IMR-90 (cell line): ENCODE measurements at regions not wholly inside any gene's neighbourhood (a gene's known extent, or its start where the extent isn't known, plus 50 kb on each side); places are given as distances from the start of the nearest gene placed in this dataset.

Experiments
- ATAC-seq: fragments of 200-7000 bp; cut with Tn5 transposase; 2 replicates; pipeline ENCODE4 v1.9.1; 2020; ENCODE audit warnings: low read depth, mild to moderate bottlenecking, moderate library complexity
- BruUV-seq: library from RNA; stranded (reverse); fragments of 400-500 nt; replicated peaks from 2 replicates; lab custom pipeline; 2021; lab: Mats Ljungman, UMichigan
- CTCF ChIA-PET: fragments of 300-600 bp; formaldehyde crosslinking; extraction: SDS; loops from one replicate; lab custom pipeline; 2021; ENCODE audit warnings: antibody characterized with exemption; lab: Yijun Ruan, JAX
- POLR2A ChIA-PET: fragments of 300-600 bp; sonication (Branson Sonifier 250); formaldehyde crosslinking; loops from one replicate; lab custom pipeline; 2022; ENCODE audit warnings: antibody characterized with exemption; ENCODE audit not compliant: unreplicated experiment; lab: Charles Lee
- DNase-seq: peaks from one replicate; pipeline ENCODE4 v3.0.0; 2013
- H2AFZ ChIP-seq: replicated peaks from 2 replicates; pipeline ENCODE3; 2013; ENCODE audit warnings: low read length, mild to moderate bottlenecking; ENCODE audit not compliant: poor library complexity
- H2AK5ac ChIP-seq: 2 replicates; pipeline ENCODE4 v1.6.1; 2013; ENCODE audit warnings: low read depth, low read length, inconsistent platforms
- H2AK9ac ChIP-seq: replicated peaks from 2 replicates; pipeline ENCODE3; 2013; ENCODE audit warnings: mild to moderate bottlenecking, low read depth, low read length, moderate library complexity; ENCODE audit not compliant: poor library complexity
- H2BK120ac ChIP-seq: 2 replicates; pipeline ENCODE4 v1.6.1; 2013; ENCODE audit warnings: low read depth, low read length, inconsistent platforms
- H2BK15ac ChIP-seq: 3 replicates; pipeline ENCODE4 v1.6.1; 2013; ENCODE audit warnings: low read depth, low read length, inconsistent platforms
- H2BK20ac ChIP-seq: 2 replicates; pipeline ENCODE4 v1.6.1; 2013; ENCODE audit warnings: low read depth, mild to moderate bottlenecking, inconsistent platforms, low read length, moderate library complexity
- H2BK5ac ChIP-seq: 2 replicates; pipeline ENCODE4 v1.6.1; 2013; ENCODE audit warnings: mild to moderate bottlenecking, low read depth, low read length, inconsistent platforms; ENCODE audit not compliant: poor library complexity, severe bottlenecking
- H3K14ac ChIP-seq: replicated peaks from 2 replicates; pipeline ENCODE4 v1.6.1; 2013; ENCODE audit warnings: low read depth, low read length, inconsistent platforms
- H3K18ac ChIP-seq: 2 replicates; pipeline ENCODE4 v1.6.1; 2013; ENCODE audit warnings: low read depth, low read length, control low read depth
- H3K23ac ChIP-seq: 2 replicates; pipeline ENCODE4 v1.6.1; 2013; ENCODE audit warnings: low read depth, low read length, inconsistent platforms
- H3K27ac ChIP-seq: 2 replicates; pipeline ENCODE4 v1.5.1; 2013; ENCODE audit warnings: mild to moderate bottlenecking, control low read depth, low read length; ENCODE audit not compliant: insufficient read depth
- H3K27me3 ChIP-seq: 2 replicates; pipeline ENCODE4 v1.6.1; 2013; ENCODE audit warnings: low read length; ENCODE audit not compliant: control insufficient read depth, insufficient read depth
- H3K36me3 ChIP-seq: 2 replicates; pipeline ENCODE4 v1.6.1; 2013; ENCODE audit warnings: low read length, mixed read lengths; ENCODE audit not compliant: control insufficient read depth, insufficient read depth
- H3K4ac ChIP-seq: 2 replicates; pipeline ENCODE4 v1.6.1; 2013; ENCODE audit warnings: low read depth, low read length, inconsistent platforms
- H3K4me1 ChIP-seq: 2 replicates; pipeline ENCODE4 v1.6.1; 2013; ENCODE audit warnings: low read length, mixed read lengths; ENCODE audit not compliant: control insufficient read depth, insufficient read depth
- H3K4me2 ChIP-seq: 2 replicates; pipeline ENCODE4 v1.6.1; 2013; ENCODE audit warnings: low read depth, mild to moderate bottlenecking, control low read depth, low read length, moderate library complexity
- H3K4me3 ChIP-seq: 2 replicates; pipeline ENCODE4 v1.5.1; 2013; ENCODE audit warnings: low read depth, mild to moderate bottlenecking, control low read depth, low read length, moderate library complexity; ENCODE audit not compliant: insufficient read depth
- H3K56ac ChIP-seq: 2 replicates; pipeline ENCODE4 v1.6.1; 2013; ENCODE audit warnings: low read length, inconsistent platforms; ENCODE audit not compliant: insufficient read depth; ENCODE audit errors: extremely low read depth
- H3K79me1 ChIP-seq, 2 experiments: 2 replicates each; pipeline ENCODE4 v1.6.1; 2013; ENCODE audit warnings: low read length in 2 of 2, inconsistent platforms in 1 of 2, low read depth in 1 of 2
- H3K9ac ChIP-seq: 2 replicates; pipeline ENCODE4 v1.6.1; 2013; ENCODE audit warnings: low read depth, low read length, control low read depth
- H3K9me1 ChIP-seq: 2 replicates; pipeline ENCODE4 v1.6.1; 2013; ENCODE audit warnings: low read length, inconsistent platforms; ENCODE audit not compliant: insufficient read depth
- H3K9me3 ChIP-seq: 2 replicates; pipeline ENCODE4 v1.6.1; 2013; ENCODE audit warnings: low read length; ENCODE audit not compliant: control insufficient read depth, insufficient read depth
- H4K20me1 ChIP-seq: 2 replicates; pipeline ENCODE4 v1.6.1; 2013; ENCODE audit warnings: low read length, inconsistent platforms; ENCODE audit not compliant: insufficient read depth
- H4K5ac ChIP-seq: 2 replicates; pipeline ENCODE4 v1.6.1; 2013; ENCODE audit warnings: mild to moderate bottlenecking, low read depth, low read length, control low read depth
- H4K8ac ChIP-seq, 2 experiments: 2 replicates each; pipeline ENCODE4 v1.6.1; 2013; ENCODE audit warnings: low read depth in 2 of 2, low read length in 2 of 2, control low read depth in 1 of 2, inconsistent platforms in 1 of 2
- H4K91ac ChIP-seq: 2 replicates; pipeline ENCODE4 v1.6.1; 2013; ENCODE audit warnings: low read depth, low read length, inconsistent platforms; ENCODE audit not compliant: insufficient read depth
- BHLHE40 ChIP-seq: fragments of 150-350 bp; IDR thresholded peaks from 2 replicates; pipeline ENCODE4 v1.6.1; 2016; ENCODE audit warnings: mild to moderate bottlenecking, low read depth, low read length
- CEBPB ChIP-seq: IDR thresholded peaks from 2 replicates; pipeline ENCODE4 v1.6.1; 2012; ENCODE audit warnings: low read depth, low read length, improper control_type of control experiment
- CHD1 ChIP-seq: IDR thresholded peaks from 2 replicates; pipeline ENCODE4 v1.6.1; 2012; ENCODE audit warnings: low read depth, low read length, improper control_type of control experiment
- ELK1 ChIP-seq: fragments of 150-350 bp; IDR thresholded peaks from 2 replicates; pipeline ENCODE4 v1.6.1; 2016; ENCODE audit warnings: low read depth, mild to moderate bottlenecking, low read length, moderate library complexity, borderline replicate concordance
- FOS ChIP-seq: fragments of 150-350 bp; IDR thresholded peaks from 2 replicates; pipeline ENCODE4 v1.6.1; 2016; ENCODE audit warnings: low read depth, low read length
- MAZ ChIP-seq: IDR thresholded peaks from 2 replicates; pipeline ENCODE4 v1.6.1; 2012; ENCODE audit warnings: low read depth, mild to moderate bottlenecking, low read length, improper control_type of control experiment, moderate library complexity, borderline replicate concordance
- MXI1 ChIP-seq: IDR thresholded peaks from 2 replicates; pipeline ENCODE4 v1.6.1; 2012; ENCODE audit warnings: low read depth, mild to moderate bottlenecking, low read length, moderate library complexity, borderline replicate concordance
- POLR2A ChIP-seq: IDR thresholded peaks from 2 replicates; pipeline ENCODE4 v1.6.1; 2012; ENCODE audit warnings: mild to moderate bottlenecking, low read depth, low read length
- RAD21 ChIP-seq: IDR thresholded peaks from 2 replicates; pipeline ENCODE4 v1.6.1; 2012; ENCODE audit warnings: low read length, improper control_type of control experiment
- RCOR1 ChIP-seq: IDR thresholded peaks from 2 replicates; pipeline ENCODE4 v1.6.1; 2012; ENCODE audit warnings: mild to moderate bottlenecking, low read length, improper control_type of control experiment; ENCODE audit not compliant: insufficient replicate concordance
- RFX5 ChIP-seq: IDR thresholded peaks from 2 replicates; pipeline ENCODE4 v1.8.0; 2012; ENCODE audit warnings: low read depth, mild to moderate bottlenecking, low read length, moderate library complexity
- SMC3 ChIP-seq: fragments of 150-350 bp; IDR thresholded peaks from 2 replicates; pipeline ENCODE4 v1.6.1; 2016; ENCODE audit warnings: low read depth, mild to moderate bottlenecking, antibody characterized with exemption, low read length, moderate library complexity
- USF2 ChIP-seq: fragments of 150-350 bp; IDR thresholded peaks from 2 replicates; pipeline ENCODE4 v1.6.1; 2017; ENCODE audit warnings: mild to moderate bottlenecking, antibody characterized with exemption, low read length, low read depth
- WGBS, 2 experiments: methylation state at CpG; one replicate each; pipeline versions ENCODE4 v1.1.5 to v1.1.7; 2013; ENCODE audit warnings: missing lambda C conversion rate in 2 of 2; ENCODE audit not compliant: insufficient read length in 1 of 2; ENCODE audit errors: extremely low coverage in 2 of 2; 5-methylcytosine and 5-hydroxymethylcytosine counted together
- dilution Hi-C: fragments of 300-500 bp; cut with HindIII; formaldehyde crosslinking; loops from one replicate; pipeline ENCODE4 v1.14.3; 2018; ENCODE audit warnings: low sequenced_read_pairs; ENCODE audit not compliant: unreplicated experiment
- in situ Hi-C: fragments of 300-500 bp; cut with MboI; formaldehyde crosslinking; loops from 3 replicates; pipeline ENCODE4 v1.14.3; 2019; ENCODE audit warnings: low sequenced_read_pairs, inconsistent platforms, mixed read lengths
- intact Hi-C: fragments of 100-400 bp; cut with micrococcal nuclease; formaldehyde crosslinking; loops from 2 replicates; pipeline ENCODE4 v1.10.0; 2022

GRCh38 chr1:228936881-228937280, 201.6 kb downstream of the RHOU start:
- ATAC-seq = no peak
- POLR2A ChIA-PET = no interaction called here

More at GRCh38 chr1:228936881-228937280, 201.6 kb downstream of the RHOU start:
- Histone ChIP-seq H2AK9ac (no peak overlapping the region), H3K4me3 (no peak overlapping the region), H3K9me3 (no peaks in the 10 kb centered on the region), H3K36me3 (no peaks in the 10 kb centered on the region), H2BK20ac (no peak overlapping the region), H3K9ac (no peak overlapping the region), H3K56ac (no peak overlapping the region), H2BK15ac (no peak overlapping the region), H3K79me1 (no peaks in the 10 kb centered on the region), H4K91ac (no peak overlapping the region), H3K4me2 (no peak overlapping the region), H2BK5ac (no peak overlapping the region), H3K9me1 (no peaks in the 10 kb centered on the region), H3K4me1 (no peaks in the 10 kb centered on the region), H3K23ac (no peak overlapping the region), H2BK120ac (no peak overlapping the region), H2AFZ (no peak overlapping the region), H3K27ac (no peak overlapping the region), H3K18ac (no peak overlapping the region), H2AK5ac (no peak overlapping the region), H4K5ac (no peak overlapping the region; the same call in 1 of the 2 replicates), H4K8ac (no peak overlapping the region), H4K20me1 (no peaks in the 10 kb centered on the region), H3K4ac (no peak overlapping the region), H3K14ac (no peak overlapping the region), H3K27me3 (peaks cover 17% of the 10 kb centered on the region; the same call in 1 of the 2 replicates)
- dilution Hi-C loops (no loop called here), in situ Hi-C loops (no loop called here), intact Hi-C loops (no loop called here)
- TF ChIP-seq MAZ (no peak), FOS (no peak), RFX5 (no peak), BHLHE40 (no peak), POLR2A (no peak), USF2 (no peak), ELK1 (no peak), CEBPB (no peak), SMC3 (no peak), CHD1 (no peak), RAD21 (no peak), MXI1 (no peak), RCOR1 (no peak)
- whole genome bisulfite sequencing, 2 experiments = 80% methylated on average over 1 of the region's 6 CpGs; no CpG with 5 or more reads in 1 of the 2 experiments
- BruUV-seq = no TSS peak
- no peak for DNase-seq
- CTCF ChIA-PET = no interaction called here
